ENCODE measurements at regions not wholly inside any gene's neighbourhood (a gene's known extent, or its start where the extent isn't known, plus 50 kb on each side); places are given as distances from the start of the nearest gene placed in this dataset.

DNA sequence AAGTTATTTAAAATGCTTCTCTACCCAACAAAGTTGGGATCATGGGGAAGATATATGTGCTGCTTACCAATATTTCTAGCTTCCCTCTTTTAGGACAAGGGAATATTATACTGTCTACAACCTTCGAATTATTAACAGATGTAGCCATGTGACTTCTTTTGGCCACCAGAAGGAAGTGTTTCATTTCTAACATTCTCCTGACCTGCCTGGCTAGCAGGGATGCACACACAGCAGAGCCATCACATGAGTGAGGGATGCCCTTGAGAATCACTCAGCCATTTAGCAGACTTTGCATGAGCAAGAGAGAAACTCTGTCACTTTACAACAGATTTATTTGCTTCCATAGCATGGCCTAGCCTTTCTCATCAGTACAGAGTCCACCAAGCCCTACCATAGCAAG is 230.7 kb upstream of the MARCKS start:
- TF ChIP-seq TAF1 (IDR thresholded peaks at IDR 0.05; ENCODE audit: borderline replicate concordance, insufficient read depth, low read length) (no peak), SIN3A (IDR thresholded peaks at IDR 0.05; ENCODE audit: borderline replicate concordance, insufficient read depth, low read length) (no peak), POLR2AphosphoS5 (IDR thresholded peaks at IDR 0.05; ENCODE audit: low read depth, low read length) (no peak), FOXP2 (optimal IDR thresholded peaks at IDR 0.05; ENCODE audit: borderline replicate concordance, extremely low read depth, extremely low read length, insufficient read depth) (no peak)
- TF ChIP-seq, protein P1, sequence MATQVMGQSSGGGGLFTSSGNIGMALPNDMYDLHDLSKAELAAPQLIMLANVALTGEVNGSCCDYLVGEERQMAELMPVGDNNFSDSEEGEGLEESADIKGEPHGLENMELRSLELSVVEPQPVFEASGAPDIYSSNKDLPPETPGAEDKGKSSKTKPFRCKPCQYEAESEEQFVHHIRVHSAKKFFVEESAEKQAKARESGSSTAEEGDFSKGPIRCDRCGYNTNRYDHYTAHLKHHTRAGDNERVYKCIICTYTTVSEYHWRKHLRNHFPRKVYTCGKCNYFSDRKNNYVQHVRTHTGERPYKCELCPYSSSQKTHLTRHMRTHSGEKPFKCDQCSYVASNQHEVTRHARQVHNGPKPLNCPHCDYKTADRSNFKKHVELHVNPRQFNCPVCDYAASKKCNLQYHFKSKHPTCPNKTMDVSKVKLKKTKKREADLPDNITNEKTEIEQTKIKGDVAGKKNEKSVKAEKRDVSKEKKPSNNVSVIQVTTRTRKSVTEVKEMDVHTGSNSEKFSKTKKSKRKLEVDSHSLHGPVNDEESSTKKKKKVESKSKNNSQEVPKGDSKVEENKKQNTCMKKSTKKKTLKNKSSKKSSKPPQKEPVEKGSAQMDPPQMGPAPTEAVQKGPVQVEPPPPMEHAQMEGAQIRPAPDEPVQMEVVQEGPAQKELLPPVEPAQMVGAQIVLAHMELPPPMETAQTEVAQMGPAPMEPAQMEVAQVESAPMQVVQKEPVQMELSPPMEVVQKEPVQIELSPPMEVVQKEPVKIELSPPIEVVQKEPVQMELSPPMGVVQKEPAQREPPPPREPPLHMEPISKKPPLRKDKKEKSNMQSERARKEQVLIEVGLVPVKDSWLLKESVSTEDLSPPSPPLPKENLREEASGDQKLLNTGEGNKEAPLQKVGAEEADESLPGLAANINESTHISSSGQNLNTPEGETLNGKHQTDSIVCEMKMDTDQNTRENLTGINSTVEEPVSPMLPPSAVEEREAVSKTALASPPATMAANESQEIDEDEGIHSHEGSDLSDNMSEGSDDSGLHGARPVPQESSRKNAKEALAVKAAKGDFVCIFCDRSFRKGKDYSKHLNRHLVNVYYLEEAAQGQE (IDR thresholded peaks at IDR 0.05; ENCODE audit: insufficient read depth in 1 of 2, low read depth in 2 of 2, low read length in 2 of 2): no peak

DNA sequence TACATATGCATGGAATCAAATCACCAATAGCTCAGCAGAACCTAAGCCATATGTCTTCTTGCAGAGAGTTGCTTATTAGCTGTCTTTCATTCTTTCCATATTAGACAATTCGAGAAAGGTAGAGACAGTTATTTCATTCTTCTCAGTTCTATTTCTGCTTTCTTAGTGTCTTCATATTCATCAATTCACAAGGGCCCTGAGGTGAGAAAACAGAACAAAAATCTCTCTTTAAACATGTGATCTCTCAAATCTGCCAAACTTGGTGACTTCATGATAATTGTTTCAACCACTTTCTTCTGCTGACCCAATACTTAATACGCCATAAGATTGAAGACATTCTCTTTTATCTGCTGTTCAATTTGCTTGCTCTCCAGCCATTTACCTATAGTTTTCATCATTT is 229.7 kb upstream of the MARCKS start:
- TF ChIP-seq FOXP2 (optimal IDR thresholded peaks at IDR 0.05; ENCODE audit: borderline replicate concordance, extremely low read depth, extremely low read length, insufficient read depth) (no peak), SIN3A (IDR thresholded peaks at IDR 0.05; ENCODE audit: borderline replicate concordance, insufficient read depth, low read length) (no peak), TAF1 (IDR thresholded peaks at IDR 0.05; ENCODE audit: borderline replicate concordance, insufficient read depth, low read length) (no peak), POLR2AphosphoS5 (IDR thresholded peaks at IDR 0.05; ENCODE audit: low read depth, low read length) (no peak)
- TF ChIP-seq, protein P1 (IDR thresholded peaks at IDR 0.05; ENCODE audit: insufficient read depth in 1 of 2, low read depth in 2 of 2, low read length in 2 of 2): no peak

DNA sequence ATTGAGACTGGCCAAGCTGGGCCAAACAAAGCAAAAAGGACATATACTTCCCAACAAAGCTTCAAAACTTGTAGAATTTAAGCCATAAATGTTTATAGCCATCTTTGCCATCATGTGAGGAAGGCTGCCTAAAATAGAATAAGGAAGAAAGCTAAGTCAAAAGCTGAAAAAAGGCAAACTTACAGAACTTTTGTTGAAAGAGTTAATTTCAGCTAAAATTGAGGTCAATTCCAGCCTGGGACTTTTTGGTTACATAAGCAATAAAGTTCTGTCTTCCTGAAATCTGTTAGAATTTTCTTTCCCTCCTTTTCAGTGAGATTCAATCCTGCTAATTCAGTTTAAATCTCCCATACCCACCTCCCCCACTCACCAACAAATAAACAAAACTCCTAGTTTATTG is 227.9 kb upstream of the MARCKS start:
- TF ChIP-seq SIN3A (IDR thresholded peaks at IDR 0.05; ENCODE audit: borderline replicate concordance, insufficient read depth, low read length) (no peak), POLR2AphosphoS5 (IDR thresholded peaks at IDR 0.05; ENCODE audit: low read depth, low read length) (no peak), FOXP2 (optimal IDR thresholded peaks at IDR 0.05; ENCODE audit: borderline replicate concordance, extremely low read depth, extremely low read length, insufficient read depth) (no peak), TAF1 (IDR thresholded peaks at IDR 0.05; ENCODE audit: borderline replicate concordance, insufficient read depth, low read length) (no peak)
- TF ChIP-seq, protein P1 (IDR thresholded peaks at IDR 0.05; ENCODE audit: insufficient read depth in 1 of 2, low read depth in 2 of 2, low read length in 2 of 2): no peak

DNA sequence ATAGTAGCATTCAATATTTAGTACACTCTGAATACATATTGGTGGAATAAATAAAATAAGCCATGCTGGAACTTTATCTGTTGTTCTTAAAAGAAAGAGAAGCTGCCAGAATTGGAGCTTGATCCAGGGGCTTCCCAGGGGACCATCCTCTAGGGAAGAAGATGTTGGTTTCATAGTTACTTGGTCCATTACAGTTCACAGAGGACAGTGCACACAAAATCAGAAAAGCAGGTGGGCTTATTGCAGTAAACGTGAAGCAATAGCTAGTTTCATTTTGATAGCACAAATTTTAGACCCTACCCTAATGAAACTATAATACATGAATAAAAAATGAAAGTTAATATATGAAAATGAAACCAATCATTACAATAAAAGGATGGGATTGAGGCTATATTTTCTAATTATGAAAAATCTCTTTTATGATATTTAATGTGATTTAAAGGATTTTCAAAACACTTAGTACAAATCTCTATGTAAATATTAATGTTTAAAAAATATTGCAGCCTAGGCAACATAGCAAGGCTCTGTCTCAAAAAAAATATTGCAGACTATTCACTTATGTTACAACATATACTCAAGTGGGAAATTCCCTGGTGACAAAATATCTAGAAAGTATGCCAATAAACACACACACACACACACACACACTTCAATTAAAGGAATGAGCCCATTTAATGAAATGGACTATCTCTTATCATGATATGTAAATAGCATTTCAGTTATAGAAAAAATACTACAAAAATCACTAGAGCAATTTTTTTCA is 227.0 kb upstream of the MARCKS start:
- TF ChIP-seq FOXP2 (optimal IDR thresholded peaks at IDR 0.05; ENCODE audit: borderline replicate concordance, extremely low read depth, extremely low read length, insufficient read depth) (no peak), POLR2AphosphoS5 (IDR thresholded peaks at IDR 0.05; ENCODE audit: low read depth, low read length) (no peak), TAF1 (IDR thresholded peaks at IDR 0.05; ENCODE audit: borderline replicate concordance, insufficient read depth, low read length) (no peak), SIN3A (IDR thresholded peaks at IDR 0.05; ENCODE audit: borderline replicate concordance, insufficient read depth, low read length) (no peak)
- TF ChIP-seq, protein P1 (IDR thresholded peaks at IDR 0.05; ENCODE audit: insufficient read depth in 1 of 2, low read depth in 2 of 2, low read length in 2 of 2): no peak
